ENCODE measurements at regions not wholly inside any gene's neighbourhood (a gene's known extent, or its start where the extent isn't known, plus 50 kb on each side); places are given as distances from the start of the nearest gene placed in this dataset.

DNA sequence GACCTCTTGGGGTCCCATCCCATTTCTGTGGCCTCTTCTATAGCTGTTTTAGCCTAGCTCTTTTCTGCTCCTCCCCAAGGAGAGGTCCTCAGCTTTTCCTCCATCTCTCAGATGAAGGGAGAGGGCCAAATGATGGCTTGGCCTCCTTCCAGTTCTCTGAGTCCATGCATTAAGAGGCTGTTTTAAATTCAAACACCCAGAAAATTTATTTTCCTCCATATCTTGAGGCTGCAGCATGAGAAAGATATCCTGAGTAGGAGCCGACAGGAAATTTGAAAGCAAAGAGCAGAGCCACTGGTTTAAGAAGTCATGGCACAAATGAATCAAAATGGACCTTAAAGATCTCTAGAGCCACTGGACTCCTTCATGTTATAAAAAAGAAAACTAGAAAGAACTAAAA, 558.8 kb downstream of the MID1IP1 start:
- DNase-seq, result no peak

DNA sequence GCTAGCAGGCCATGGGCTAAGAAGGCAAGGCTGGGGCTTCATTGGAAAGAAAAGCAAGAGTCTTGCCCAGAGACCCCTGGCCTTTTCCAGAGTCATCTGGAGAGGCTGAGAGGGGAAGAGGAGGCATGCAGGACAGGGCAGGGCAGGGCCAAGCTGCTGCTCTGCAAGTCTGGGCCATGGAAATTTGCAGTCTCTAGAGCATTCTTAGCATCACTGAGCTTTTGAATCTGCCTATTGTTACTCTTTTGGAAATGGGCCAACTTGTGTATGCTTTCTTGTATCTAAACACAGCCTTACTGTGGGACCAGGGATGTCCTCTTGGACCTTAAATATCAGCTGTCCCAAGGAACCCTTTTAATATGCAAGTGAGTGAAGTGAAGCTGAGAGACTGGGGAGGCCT, 560.5 kb downstream of the MID1IP1 start:
- DNase-seq, result no peak

DNA sequence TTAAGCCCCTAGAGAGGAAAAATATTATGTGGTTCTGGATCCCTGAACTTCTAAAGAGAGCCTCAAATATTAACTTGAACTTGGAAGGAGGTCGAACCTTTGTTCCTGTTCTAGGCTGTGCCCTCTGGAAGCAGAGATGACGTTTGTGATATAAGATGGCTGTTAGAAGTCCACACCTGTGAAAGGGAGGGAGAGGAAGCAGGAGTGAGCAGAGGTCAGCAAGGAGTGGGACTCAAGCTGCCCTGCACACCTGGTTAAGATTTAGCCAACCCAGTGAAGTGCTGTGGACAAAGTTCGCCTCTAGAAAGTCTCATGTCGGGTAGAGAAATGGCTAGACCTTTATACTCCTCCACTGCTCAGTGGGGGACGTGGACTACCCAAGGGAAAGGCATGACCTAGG, 566.2 kb downstream of the MID1IP1 start:
- DNase-seq, result no peak

GRCh38 chrX:39372115-39372514, 570.9 kb downstream of the MID1IP1 start:
- DNase-seq, result no peak

DNA sequence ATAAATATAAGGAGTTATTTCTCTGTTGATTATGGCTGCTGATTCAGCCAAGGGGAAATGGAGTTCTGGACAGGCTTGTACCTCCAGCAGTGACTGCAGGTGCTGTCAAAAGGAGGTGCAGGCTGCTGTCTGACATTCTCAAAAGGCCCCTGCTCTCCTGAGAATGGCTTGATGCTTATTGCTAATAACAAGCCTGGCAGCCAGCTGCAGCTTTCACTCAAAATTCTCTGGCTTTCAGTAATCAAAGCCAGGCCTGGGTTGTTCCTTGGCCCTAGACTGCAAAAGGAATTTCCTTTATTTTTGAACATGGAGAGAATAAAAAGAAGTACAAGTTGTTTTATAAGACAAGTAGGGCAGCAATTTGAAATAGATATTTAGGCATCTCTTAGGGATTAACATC, 575.9 kb downstream of the MID1IP1 start:
- DNase-seq, result no peak

GRCh38 chrX:39377773-39378172, 576.5 kb downstream of the MID1IP1 start:
- DNase-seq, result no peak

GRCh38 chrX:39381422-39381821, 580.2 kb downstream of the MID1IP1 start:
- DNase-seq, result no peak

DNA sequence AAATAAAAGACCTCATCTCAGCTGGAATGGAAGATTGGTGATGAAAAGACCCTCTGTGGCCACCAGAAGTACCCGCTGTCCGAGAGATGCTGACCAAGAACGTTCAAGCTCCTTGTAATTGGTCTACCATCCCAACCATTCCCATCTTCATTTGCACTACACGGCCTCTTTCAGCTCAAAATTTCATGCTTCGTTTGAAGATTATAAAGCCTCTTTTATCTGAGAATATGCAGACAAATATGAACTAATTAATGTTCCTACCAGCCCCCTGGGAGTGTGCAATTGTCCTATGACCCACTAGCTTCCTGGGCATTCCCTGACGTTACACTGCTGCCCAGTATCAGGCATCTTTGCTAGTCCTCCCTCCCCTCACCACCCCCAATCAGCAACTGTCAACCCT, 583.7 kb downstream of the MID1IP1 start:
- DNase-seq, result no peak

DNA sequence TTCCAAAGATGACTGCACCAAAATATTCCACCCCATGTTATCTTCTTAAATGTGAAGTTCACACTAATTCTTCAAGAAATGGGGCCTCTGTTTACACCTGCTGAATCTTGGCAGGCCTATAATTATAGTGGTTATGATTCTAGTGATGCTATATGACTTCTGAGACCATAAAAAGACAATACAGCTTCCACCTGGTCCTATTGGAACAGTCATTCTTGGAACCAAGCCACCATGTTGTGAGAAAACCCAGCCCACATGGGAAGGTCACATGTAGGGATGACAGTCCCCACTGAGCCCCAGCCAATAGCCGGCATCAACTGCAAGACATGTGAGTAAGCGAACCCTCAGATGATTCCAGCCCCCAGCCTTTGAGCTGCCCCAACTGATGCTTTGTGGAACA, 587.5 kb downstream of the MID1IP1 start:
- no peak for DNase-seq

- DNase-seq, result no peak
Measured at GRCh38 chrX:39396358-39396995, 595.2 kb downstream of the MID1IP1 start.

- DNase-seq, result no peak
Measured at GRCh38 chrX:39397561-39398199, 596.4 kb downstream of the MID1IP1 start.

- DNase-seq, result no peak
Measured at GRCh38 chrX:39398215-39398962, 597.1 kb downstream of the MID1IP1 start.

GRCh38 chrX:39398963-39399261, 597.7 kb downstream of the MID1IP1 start:
- no peak for DNase-seq

DNA sequence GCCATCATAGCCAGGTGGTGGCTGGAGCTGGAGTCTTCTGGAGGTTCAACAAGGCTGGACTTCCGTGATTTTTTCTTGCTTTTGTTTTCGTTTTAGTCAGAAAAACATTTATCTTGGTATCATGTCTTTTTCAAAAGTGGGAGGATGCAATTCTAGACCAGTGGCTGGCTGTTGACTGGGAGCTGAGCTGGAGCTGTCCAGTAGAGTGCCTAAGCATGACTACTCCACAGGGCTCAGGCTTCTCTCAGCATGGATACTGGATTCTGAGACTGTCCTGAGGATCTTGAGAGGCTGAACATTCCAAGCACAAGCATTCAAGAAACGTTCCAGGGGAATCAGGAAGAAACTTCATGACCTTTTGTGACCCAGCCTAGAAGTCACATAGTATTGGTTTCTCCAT, 598.1 kb downstream of the MID1IP1 start:
- DNase-seq, result no peak

GRCh38 chrX:39401483-39402110, 600.3 kb downstream of the MID1IP1 start:
- DNase-seq, result no peak

- DNase-seq, result no peak
Measured at GRCh38 chrX:39402158-39402557, 600.9 kb downstream of the MID1IP1 start.

- DNase-seq, result no peak
Measured at GRCh38 chrX:39406799-39407198, 605.5 kb downstream of the MID1IP1 start.

DNA sequence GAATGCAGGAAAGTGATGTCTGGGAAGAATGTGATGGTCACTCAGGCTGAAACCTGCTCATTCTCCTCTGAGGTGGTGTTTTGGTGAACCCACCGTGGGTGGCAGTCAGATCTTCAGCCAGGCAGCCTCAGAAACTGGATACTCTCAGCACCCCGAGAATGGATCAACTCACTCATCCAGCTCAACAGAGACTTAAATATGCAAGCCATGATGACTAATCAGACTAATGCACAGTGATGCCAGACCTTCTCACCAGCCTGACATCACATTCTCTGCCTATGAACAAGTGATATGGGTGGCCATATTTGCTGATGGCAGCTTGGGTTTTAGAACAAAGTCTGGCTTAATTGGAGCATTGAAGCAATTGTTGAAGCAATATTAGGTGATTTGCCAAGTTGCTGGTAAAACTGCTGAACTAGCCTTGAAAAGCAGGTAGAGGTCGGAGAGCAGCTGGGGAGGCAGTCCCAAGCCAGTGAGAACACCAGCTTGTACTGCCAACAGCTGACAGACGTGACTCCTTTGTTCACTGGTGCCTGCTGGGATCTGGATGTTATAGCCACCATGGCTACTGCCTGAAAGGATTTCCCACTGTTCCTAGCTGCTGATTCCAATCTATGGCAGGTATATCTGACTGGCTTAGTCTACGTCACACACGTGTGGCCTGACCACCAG, 608.1 kb downstream of the MID1IP1 start:
- DNase-seq, result no peak

DNA sequence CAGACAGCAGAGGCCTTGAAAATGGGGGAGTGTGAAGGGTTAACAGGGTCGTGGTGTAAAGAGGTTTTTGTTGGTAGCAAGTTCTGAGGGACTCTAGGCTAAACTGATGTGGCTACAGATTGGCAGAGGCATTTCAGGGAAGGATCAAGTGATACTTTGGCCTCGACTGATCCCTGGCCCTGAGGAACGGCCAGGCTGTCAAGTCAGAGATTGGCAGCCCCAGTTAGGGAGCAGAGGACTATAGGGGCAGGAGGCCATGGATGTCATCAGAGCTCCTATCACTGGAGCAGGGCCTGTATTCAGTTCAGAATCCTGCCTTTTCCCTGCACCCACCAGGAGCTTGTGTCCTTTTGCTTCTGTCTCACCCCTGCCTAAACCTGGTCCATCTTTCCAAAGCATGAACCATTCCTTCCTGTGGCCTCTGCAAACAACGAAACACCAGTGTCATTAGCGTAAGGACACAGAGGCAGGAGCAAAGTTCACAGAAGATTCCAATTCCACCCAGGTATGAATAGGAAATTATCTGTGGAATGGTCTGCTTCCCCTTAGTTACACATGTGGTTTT, 613.1 kb downstream of the MID1IP1 start:
- no peak for DNase-seq

DNA sequence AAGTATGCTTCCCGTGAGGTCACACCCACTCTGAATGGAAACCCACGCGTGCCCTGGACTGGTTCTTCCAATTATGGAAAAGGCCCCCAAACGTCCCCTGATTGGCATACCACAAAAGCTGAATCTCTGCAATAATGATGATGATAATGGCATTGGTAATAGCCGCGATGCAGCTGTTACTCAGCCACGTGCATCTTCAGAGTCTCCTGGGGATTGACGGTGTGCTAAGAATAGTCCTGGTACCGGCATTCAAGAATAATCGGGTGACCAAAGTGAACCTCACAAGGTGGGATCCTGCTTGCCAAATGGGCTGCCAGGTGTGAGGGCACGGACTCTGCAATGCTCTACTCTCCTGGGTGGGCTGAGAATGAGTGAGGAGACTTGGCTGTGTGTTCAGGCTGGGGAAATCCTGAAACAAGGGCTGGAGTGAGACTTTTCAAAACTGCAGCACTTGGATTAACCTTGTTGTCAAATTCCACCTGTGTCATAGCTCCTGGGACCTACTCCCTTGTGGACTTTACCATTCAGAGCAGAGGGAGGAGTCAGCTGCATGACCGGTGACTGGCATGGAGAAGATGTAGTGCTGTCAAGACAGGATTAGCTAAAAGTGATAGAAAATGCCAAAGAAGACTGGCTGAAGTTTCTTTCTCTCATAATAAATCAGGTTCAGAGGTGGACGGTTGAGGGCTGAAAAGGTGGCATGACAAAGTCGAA, 615.4 kb downstream of the MID1IP1 start:
- no peak for DNase-seq

DNA sequence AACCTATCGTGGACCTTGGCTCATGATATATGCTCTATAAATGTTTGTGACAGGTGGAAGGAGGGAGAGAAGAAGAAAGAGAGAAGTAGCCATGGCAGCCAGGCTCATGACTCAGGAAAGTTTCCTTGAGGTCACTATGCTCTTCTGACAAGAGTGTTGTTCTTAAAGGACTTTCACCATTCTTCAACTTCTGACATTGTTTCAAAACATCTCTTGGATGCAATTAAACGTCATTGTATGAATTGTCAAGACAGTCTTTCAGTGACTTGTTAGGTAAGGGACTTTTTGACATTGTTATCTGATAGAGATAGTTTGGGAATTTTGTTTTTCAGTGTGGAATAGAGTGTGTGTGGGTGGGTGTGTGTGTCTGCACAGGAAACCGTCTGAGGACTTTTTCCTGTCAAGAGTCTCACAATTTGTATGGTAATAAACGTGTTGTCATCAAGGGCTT, 617.0 kb downstream of the MID1IP1 start:
- DNase-seq, result no peak
